HAP-1 (cell line): ENCODE measurements at regions not wholly inside any gene's neighbourhood (a gene's known extent, or its start where the extent isn't known, plus 50 kb on each side); places are given as distances from the start of the nearest gene placed in this dataset.
A peak's percentile ranks its signal among the peaks of the same experiment; 100 is the strongest.
"Not testable (repeated sequence)": the region's sequence is repeated elsewhere in the genome, so short reads cannot be mapped to it uniquely, and the experiment has no call there.

Experiments used
- DNase-seq, 2 experiments: peaks; one replicate each; pipeline ENCODE4 v3.0.0-alpha.2; 2016 to 2020; ENCODE audit warnings: low spot score in 2 of 2
- H3K27me3 ChIP-seq: fragments of 250-450 bp; sonication (Bioruptor Pico); 2 replicates; pipeline ENCODE4 v1.5.1; 2020; ENCODE audit warnings: low read depth, mild to moderate bottlenecking, moderate library complexity
- H3K36me3 ChIP-seq: fragments of 250-450 bp; sonication (Bioruptor Pico); replicated peaks from 2 replicates; pipeline ENCODE4 v1.5.1; 2020; ENCODE audit warnings: mild to moderate bottlenecking
- H3K4me1 ChIP-seq: fragments of 250-450 bp; sonication (Bioruptor Pico); 2 replicates; pipeline ENCODE4 v1.5.1; 2020; ENCODE audit warnings: mild to moderate bottlenecking
- H3K4me3 ChIP-seq: fragments of 250-450 bp; sonication (Bioruptor Pico); 2 replicates; pipeline ENCODE4 v1.5.1; 2020; ENCODE audit warnings: mild to moderate bottlenecking, moderate library complexity
- H3K9me3 ChIP-seq: fragments of 250-450 bp; sonication (Bioruptor Pico); 2 replicates; pipeline ENCODE4 v1.5.1; 2020; ENCODE audit warnings: mild to moderate bottlenecking, moderate library complexity
- in situ Hi-C: fragments of 300-500 bp; cut with MboI; formaldehyde crosslinking; loops from 3 replicates; pipeline ENCODE4 v1.14.3; 2020; ENCODE audit warnings: low sequenced_read_pairs, inconsistent platforms, mixed read lengths

DNA sequence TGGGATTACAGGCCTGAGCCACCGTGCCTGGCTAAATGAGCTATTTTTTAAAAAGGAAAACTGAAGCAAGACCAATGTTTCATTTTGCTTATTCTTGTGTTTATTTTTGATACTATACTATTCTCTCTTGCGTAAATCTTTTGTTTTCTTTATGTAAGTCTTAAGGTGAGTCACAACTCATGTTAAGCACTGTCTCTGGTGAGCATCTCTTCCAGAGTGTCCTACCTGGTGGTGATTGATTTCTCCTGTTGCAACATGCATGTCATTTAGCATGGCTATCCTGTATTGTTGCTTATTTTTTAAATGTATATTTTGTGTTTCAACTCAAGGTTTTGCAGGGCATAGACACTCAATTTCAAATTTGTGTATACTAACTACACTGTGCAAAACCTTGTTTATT is 336.0 kb downstream of the RFPL4B start:
- Histone ChIP-seq H3K4me3 (no peak overlapping the region), H3K27me3 (no peaks in the 10 kb centered on the region), H3K36me3 (no peaks in the 10 kb centered on the region), H3K4me1 (no peaks in the 10 kb centered on the region), H3K9me3 (no peaks in the 10 kb centered on the region)
- in situ Hi-C loops, result no loop called here
- no peak for DNase-seq

GRCh38 chr6:112683926-112684325 is 336.8 kb downstream of the RFPL4B start:
- Histone ChIP-seq H3K4me1 (no peaks in the 10 kb centered on the region), H3K36me3 (no peaks in the 10 kb centered on the region), H3K9me3 (no peaks in the 10 kb centered on the region), H3K27me3 (no peaks in the 10 kb centered on the region), H3K4me3 (no peak overlapping the region)
- in situ Hi-C loops, result no loop called here
- no peak for DNase-seq

- H3K4me3 ChIP-seq, in situ Hi-C loops, H3K36me3 ChIP-seq, H3K27me3 ChIP-seq, DNase-seq, H3K4me1 ChIP-seq, H3K9me3 ChIP-seq: not testable (repeated sequence)
These were observed 338.5 kb downstream of the RFPL4B start for GRCh38 chr6:112685521-112686220.

- DNase-seq, H3K4me1 ChIP-seq: not testable (repeated sequence)
These were observed 341.5 kb downstream of the RFPL4B start for GRCh38 chr6:112688487-112689165.

DNA sequence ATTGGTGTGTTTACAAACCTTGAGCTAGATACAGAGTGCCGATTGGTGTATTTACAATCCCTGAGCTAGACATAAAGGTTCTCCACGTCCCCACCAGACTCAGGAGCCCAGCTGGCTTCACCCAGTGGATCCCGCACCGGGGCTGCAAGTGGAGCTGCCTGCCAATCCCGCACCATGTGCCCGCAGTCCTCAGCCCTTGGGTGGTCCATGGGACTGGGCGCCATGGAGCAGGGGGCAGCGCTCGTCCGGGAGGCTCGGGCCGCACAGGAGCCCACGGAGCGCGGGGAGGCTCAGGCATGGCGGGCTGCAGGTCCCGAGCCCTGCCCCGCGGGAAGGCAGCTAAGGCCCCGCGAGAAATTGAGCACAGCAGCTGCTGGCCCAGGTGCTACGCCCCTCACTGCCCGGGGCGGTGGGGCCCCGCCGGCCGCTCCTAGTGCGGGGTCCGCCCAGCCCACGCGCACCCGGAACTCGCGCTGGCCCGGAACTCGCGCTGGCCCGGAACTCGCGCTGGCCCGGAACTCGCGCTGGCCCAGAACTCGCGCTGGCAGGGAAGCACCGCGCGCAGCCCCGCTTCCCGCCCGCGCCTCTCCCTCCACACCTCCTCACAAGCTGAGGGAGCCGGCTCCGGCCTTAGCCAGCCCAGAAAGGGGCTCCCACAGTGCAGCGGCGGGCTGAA is 342.2 kb downstream of the RFPL4B start:
- H3K9me3 ChIP-seq, in situ Hi-C loops, H3K27me3 ChIP-seq, H3K4me3 ChIP-seq, H3K4me1 ChIP-seq, DNase-seq, H3K36me3 ChIP-seq: not testable (repeated sequence)

More at GRCh38 chr6:112688487-112689165, 341.5 kb downstream of the RFPL4B start:
- in situ Hi-C loops, H3K36me3 ChIP-seq, H3K4me3 ChIP-seq, H3K9me3 ChIP-seq, H3K27me3 ChIP-seq: not testable (repeated sequence)

DNA sequence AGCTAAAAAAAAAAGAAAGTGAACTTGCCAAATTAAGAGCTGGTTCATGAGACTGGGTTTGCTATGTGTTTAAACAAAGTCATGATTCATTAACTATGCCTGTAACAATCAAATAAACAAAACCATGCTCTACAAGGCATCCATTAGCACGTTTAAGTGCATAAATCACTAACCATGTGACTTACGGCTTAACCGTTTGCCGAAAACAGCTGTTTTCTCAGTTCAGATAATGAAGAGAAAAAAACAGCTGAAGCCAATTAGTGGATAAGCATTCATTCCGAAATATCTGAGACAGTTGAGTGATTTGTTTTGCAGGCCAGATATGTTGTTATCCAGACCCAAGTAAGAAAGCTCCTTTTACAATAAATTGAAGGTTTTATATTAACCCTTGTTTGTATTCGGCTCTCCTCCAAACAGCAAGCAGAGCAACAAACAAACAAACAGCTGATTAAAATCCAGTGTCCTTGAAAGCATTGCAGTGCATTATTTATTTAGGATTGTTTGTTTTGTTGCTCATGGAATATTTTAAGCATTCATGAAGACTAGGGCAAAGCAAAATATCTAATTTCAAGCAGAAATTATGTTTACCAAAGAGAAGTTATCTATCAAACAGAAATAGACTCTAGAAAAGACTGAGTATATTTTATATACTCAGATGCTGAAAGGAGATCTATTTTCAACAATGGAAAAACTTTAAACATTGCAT is 343.5 kb downstream of the RFPL4B start:
- DNase-seq, result no peak
- in situ Hi-C loops, result no loop called here
- H3K36me3 ChIP-seq, result no peaks in the 10 kb centered on the region
- no peaks in the 10 kb centered on the region for H3K4me1 ChIP-seq
- H3K9me3 ChIP-seq, result no peaks in the 10 kb centered on the region
- H3K4me3 ChIP-seq, result no peak overlapping the region
- H3K27me3 ChIP-seq, result no peaks in the 10 kb centered on the region

DNA sequence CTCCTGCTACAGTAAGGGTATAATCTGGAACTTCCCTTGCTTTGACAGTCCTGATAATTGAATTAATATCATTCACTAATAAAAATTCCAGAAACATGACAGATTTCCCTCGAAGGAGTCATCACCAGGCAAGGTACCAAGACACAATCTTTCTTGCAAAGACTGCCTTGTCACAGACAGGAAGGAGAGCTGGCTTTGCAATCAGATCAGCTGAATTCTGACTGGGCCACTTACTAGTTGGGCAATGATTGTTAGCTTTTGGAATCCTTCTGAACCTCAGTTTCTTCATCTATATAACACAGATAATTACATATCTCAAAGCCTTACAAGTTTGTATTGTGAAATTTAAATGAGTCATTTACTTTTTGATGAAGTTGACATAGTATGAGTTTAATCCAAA is 344.2 kb downstream of the RFPL4B start:
- no peaks in the 10 kb centered on the region for H3K36me3 ChIP-seq
- no peak overlapping the region for H3K4me3 ChIP-seq
- no peaks in the 10 kb centered on the region for H3K4me1 ChIP-seq
- no peaks in the 10 kb centered on the region for H3K9me3 ChIP-seq
- no peak for DNase-seq
- no peaks in the 10 kb centered on the region for H3K27me3 ChIP-seq
- in situ Hi-C loops, result no loop called here

- no peaks in the 10 kb centered on the region for H3K27me3 ChIP-seq
- DNase-seq, result peak in 1 of 2 experiments; percentile 18
- H3K36me3 ChIP-seq, result no peaks in the 10 kb centered on the region
- no peaks in the 10 kb centered on the region for H3K4me1 ChIP-seq
- H3K9me3 ChIP-seq, result no peaks in the 10 kb centered on the region
- no peak overlapping the region for H3K4me3 ChIP-seq
- in situ Hi-C loops, result no loop called here
These were observed 347.9 kb downstream of the RFPL4B start for GRCh38 chr6:112695001-112695400.

DNA sequence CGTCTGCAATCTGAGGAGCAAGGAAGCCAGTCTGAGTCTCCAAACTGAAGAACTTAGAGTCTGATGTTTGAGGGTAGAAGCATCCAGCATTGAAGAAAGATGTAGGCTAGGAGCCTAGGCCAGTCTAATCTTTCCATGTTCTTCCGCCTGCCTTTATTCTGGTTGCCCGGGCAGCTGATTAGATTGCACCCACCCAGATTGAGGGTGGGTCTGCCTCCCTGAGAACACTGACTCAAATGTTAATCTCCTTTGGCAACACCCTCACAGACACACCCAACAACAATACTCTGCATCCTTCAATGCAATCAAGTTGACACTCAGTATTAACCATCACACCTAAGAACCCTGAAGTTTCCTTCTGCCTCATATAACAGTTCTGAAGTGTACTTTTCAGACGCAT is 350.1 kb downstream of the RFPL4B start:
- peaks cover 3% of the 10 kb centered on the region; the same call in 1 of the 2 replicates for H3K4me1 ChIP-seq
- H3K36me3 ChIP-seq, result no peaks in the 10 kb centered on the region
- no peak for DNase-seq
- no peaks in the 10 kb centered on the region for H3K27me3 ChIP-seq
- in situ Hi-C loops, result no loop called here
- no peak overlapping the region for H3K4me3 ChIP-seq
- no peaks in the 10 kb centered on the region for H3K9me3 ChIP-seq

GRCh38 chr6:112701201-112701600 is 354.1 kb downstream of the RFPL4B start:
- DNase-seq, result peak in 1 of 2 experiments; percentile 12
- Histone ChIP-seq H3K4me1 (peaks cover 3% of the 10 kb centered on the region; the same call in 1 of the 2 replicates), H3K9me3 (no peaks in the 10 kb centered on the region), H3K27me3 (no peaks in the 10 kb centered on the region), H3K4me3 (no peak overlapping the region), H3K36me3 (no peaks in the 10 kb centered on the region)
- in situ Hi-C loops, result no loop called here

- in situ Hi-C loops, result no loop called here
- H3K4me1 ChIP-seq, result no peaks in the 10 kb centered on the region
- no peaks in the 10 kb centered on the region for H3K27me3 ChIP-seq
- no peak for DNase-seq
- no peaks in the 10 kb centered on the region for H3K9me3 ChIP-seq
- H3K4me3 ChIP-seq, result no peak overlapping the region
- H3K36me3 ChIP-seq, result no peaks in the 10 kb centered on the region
These were observed 363.6 kb downstream of the RFPL4B start for GRCh38 chr6:112710710-112711109.

DNA sequence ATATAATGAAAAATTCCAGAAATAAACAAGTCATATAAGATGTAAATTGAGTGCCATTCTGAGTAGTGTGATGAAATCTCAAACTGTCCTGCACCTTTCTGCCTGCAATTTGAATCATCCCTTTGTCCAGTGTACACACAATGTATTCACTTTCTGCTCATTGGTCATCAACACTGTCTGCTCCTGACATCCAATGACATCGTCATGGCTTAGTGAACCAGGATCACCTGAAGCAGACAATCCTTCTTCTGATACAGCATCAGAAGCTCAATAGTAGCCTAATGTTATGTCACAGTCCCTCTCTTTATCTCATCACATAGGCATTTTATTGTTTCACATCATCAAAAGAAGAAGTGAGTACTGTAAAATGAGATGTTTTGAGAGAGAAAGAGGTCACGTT is 366.3 kb downstream of the RFPL4B start:
- no peaks in the 10 kb centered on the region for H3K4me1 ChIP-seq
- no peaks in the 10 kb centered on the region for H3K27me3 ChIP-seq
- in situ Hi-C loops, result no loop called here
- H3K9me3 ChIP-seq, result no peaks in the 10 kb centered on the region
- no peak overlapping the region for H3K4me3 ChIP-seq
- no peaks in the 10 kb centered on the region for H3K36me3 ChIP-seq
- no peak for DNase-seq

DNA sequence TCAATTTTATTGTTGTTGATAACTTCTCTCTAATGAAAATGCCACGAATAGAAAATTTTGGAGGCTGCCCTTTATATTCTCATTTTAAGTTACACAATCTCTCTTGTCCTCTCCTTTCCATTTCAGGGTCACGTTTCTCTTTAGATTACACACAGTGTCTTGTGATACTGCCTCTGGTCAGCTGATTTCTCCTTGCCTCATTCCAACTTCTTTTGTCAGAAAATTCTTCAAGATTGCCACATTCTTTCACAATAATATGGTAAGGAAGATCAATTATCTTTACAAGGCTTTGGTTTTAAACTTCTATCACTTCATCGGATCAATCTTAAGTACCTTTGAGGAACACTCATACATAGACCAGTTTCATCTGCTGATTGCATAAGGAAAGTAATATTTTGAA is 370.3 kb downstream of the RFPL4B start:
- in situ Hi-C loops, result no loop called here
- DNase-seq, result no peak
- no peaks in the 10 kb centered on the region for H3K27me3 ChIP-seq
- H3K4me3 ChIP-seq, result no peak overlapping the region
- no peaks in the 10 kb centered on the region for H3K9me3 ChIP-seq
- H3K4me1 ChIP-seq, result no peaks in the 10 kb centered on the region
- H3K36me3 ChIP-seq, result no peaks in the 10 kb centered on the region

GRCh38 chr6:112717856-112718255 is 370.7 kb downstream of the RFPL4B start:
- Histone ChIP-seq H3K27me3 (no peaks in the 10 kb centered on the region), H3K4me3 (no peak overlapping the region), H3K9me3 (no peaks in the 10 kb centered on the region), H3K36me3 (no peaks in the 10 kb centered on the region), H3K4me1 (no peaks in the 10 kb centered on the region)
- no peak for DNase-seq
- in situ Hi-C loops, result no loop called here
